Right lung (tissue), 2 donors: ENCODE measurements at regions not wholly inside any gene's neighbourhood (a gene's known extent, or its start where the extent isn't known, plus 50 kb on each side); places are given as distances from the start of the nearest gene placed in this dataset.
"Not testable (repeated sequence)": the region's sequence is repeated elsewhere in the genome, so short reads cannot be mapped to it uniquely, and the experiment has no call there.

ENCODE experiments used
- DNase-seq, 2 donors: peaks; one replicate each; pipeline ENCODE4 v3.0.0-alpha.2; 2013

DNA sequence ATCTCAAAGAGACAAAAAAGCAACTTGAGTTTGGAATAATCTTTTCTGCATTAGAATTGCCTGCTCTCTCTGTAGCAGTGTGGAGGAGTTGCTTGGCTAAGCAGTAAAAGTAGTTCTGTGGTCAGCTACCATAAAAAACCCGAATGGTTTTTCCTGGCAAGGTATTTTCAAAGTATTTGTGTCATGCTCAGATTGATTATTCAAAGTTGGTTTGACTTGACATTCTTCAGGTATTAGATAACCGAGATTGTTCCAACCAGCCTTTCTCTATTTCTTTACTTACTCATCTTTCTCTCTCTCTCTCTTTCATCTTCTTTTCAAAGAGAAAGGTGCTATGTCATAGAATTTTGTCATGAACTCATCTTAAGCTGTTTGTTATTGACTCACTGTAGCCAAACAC lies 404.9 kb downstream of the CPS1 start:
- DNase-seq, result no peak

DNA sequence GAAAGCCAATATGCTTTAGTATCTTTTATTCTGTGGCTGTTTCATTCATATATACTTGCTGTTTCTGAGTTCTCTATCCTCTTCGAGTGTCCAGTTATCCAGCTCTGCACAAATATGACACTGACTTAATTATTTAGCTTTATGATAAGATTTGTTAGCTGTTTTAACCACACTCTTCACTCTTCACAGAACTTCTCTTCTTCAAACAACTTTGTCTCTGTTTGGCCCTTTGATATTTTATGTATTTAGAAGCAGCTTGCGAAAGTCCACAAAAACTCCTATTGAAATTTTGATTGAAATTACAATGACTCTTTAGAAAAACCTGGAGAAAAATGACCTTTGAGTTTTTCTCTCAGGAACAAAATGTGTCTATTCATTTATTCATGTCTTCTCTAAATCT lies 407.0 kb downstream of the CPS1 start:
- DNase-seq, result no peak

DNA sequence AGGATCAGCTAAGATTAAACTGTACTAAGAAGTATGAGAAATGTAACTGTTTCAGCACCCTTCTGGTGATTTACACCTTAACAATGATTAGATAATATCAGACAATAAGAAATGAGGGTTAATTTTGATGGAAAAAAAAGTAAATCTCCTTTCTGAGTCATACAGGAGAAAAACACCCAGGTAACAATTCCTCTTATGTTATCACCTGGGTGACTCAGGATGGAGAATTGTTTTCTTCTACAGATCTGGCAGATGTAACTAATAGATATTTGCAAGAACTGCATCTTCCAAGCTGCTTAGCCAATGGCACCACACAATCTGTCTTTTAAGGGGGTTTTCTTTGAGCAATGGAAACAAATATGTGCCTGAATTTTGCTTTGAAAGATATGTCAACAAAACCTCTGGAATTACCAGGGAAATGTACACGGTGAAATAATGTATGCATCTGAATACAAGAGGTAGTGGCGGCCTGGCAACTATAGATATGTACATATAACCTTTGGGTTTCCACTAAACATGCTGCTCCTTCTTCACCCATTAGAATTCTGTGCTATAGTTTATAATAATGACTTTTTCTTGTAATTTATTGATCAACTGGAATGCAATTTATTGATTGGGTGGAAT lies 407.9 kb downstream of the CPS1 start:
- DNase-seq, result no peak

DNA sequence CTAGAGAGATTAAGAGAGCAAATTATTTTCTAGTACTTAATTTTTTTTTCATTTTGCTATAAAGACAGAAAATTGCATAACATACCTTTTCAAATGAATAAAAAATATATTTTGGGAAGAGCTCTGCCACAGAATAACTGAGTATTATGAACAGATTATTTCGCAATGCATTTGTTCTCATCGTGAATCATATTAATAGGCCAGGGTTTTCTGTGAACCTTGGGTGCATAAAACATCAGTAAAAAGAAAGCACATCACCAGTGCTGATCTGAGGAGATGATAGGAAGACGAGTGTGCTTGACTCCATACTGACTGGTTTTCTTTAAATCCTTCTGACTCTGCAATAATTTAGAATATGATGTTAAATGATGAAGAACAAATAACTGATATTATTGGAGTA lies 409.1 kb downstream of the CPS1 start:
- no peak for DNase-seq

DNA sequence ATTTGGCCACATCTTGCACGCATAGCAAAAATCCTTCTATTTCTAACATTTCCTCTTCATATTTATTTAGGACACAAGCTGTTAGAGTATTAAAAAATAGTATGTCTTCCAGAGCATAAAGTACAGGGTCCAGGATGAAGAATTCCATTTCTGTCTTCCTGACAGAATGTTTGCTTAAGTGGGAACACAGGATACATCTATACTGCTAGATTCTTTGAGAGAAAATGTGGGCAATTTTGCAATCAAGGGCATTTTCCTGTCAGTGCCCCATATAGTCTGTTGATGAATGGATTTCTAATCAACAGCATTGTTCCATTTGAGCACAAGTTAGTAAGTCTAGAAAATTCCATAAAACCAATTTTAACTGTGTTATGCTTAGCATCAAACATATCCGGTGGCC lies 409.9 kb downstream of the CPS1 start:
- DNase-seq, result no peak

DNA sequence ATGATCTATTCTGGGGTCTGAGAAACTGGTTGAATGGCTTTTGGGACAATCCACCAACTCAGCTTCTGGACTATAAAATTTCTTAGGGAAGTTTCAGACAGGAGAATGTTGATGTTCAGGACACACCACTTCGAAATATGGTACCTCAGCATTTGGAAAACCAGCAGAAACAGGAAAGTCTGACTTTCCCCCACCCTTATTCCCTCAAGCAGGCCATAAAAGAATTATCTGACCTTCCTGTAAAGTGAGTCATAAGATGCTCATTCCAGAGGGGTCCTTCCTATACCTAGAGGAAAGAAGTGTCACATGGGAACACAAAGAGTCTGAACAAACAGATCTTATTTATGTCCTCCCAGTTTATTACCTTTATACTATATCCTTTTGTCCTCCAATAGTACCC lies 415.0 kb downstream of the CPS1 start:
- no peak for DNase-seq

DNA sequence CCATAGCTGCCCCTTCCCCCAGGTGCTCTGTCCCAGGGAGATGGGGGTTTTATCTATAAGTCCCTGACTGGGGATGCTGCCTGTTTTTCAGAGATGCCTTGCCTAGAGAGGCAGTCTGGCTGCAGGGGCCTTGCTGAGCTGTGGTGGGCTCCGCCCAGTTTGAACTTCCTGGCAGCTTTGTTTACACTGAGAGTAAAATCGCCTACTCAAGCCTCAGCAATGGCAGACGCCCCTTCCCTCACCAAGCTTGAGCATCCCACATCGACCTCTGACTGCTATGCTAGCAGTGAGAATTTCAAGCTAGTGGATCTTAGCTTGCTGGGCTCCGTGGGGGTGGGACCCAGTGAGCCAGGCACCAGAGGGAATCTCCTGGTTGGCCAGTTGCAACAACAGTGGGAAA lies 430.4 kb downstream of the CPS1 start:
- DNase-seq, result not testable (repeated sequence)

DNA sequence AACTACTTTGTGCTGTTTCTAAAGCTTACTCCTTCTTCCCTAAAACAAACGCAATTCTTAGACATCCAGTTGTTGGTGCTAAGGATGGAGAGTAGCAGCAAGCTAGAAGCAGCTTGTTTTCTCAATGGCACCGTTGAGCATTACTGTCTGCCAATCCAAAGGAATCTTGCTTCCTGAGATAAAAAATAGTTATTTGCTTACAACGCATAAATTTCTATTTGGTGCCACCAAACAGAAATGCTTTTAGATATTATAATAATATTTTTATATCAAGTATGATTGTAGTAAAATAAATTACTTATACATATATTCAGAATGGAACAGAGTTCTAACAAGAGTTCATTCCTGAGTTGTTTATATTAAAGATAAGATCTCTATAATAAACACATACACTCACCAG lies 434.7 kb downstream of the CPS1 start:
- no peak for DNase-seq

DNA sequence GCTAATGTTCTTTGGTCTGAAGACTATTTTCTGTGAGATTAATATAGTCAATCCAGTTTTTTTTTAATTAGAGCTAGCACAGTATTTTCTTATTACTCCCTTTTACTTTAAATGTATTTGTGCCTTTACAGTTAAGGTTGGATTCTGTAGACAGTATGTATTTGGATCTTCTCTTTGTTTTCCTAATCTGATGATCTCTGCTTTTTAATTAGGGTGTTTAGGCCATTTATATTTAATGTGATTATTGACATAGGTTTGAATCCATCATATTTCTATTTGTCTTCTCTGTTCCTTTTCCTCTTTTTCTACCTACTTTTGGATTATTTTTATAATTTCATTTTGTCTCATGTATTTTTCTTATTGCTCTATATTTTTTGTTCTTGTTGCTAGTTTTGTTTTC lies 437.7 kb downstream of the CPS1 start:
- no peak for DNase-seq

DNA sequence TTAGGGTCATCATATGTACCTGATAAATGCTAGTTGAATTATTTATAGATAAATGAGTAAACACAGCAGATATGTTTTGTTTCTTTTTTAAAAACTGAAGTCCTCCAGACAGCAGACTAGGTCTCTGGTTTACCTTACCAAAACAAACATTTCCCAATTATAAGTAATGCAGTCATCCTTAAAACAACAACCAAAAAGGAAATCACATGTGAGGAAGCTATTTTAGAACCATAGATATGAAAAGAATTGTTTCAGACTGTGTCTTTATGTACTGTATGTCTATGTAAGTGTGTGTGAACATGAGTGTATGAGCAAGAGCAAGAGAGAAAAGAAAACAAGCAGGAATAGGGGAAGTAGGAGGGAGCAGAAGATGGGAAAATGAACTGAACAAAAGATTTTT lies 441.0 kb downstream of the CPS1 start:
- no peak for DNase-seq

DNA sequence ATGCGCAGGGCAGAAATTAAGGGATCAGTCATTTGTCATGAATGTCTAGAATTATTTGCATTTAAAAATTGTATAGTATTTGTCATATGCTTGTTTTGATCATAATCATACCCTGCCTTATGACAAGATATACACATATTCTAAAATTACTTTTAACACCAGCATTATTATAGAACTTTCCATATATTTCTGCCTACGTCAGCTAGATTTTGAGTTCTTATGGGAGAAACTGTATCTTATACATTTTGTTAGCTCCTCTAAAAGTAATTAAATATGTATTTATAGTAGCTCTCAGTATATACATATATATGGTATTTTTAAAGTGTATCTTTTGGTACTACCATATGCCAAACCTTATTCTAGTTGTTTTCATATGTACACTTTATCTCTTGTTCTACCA lies 441.9 kb downstream of the CPS1 start:
- DNase-seq, result no peak

DNA sequence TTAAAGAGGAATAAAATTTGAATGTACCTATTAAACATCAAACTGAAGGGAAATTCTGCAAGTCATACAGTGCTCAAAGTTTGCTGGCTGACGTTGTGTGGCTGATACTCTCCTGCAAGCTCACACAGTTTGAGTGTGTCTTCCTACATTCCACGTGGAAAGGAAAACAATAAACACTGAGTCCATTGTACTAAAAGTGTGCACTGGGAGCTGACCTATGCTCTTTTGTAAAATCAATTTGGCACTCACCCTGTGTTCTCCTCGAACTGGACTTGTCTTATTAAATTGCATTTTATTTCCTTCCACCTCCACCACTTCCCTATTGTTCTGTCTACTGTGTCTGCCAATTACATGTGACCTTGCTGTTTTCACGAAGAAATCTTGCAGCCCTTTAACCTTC lies 458.0 kb downstream of the CPS1 start:
- DNase-seq, result no peak

DNA sequence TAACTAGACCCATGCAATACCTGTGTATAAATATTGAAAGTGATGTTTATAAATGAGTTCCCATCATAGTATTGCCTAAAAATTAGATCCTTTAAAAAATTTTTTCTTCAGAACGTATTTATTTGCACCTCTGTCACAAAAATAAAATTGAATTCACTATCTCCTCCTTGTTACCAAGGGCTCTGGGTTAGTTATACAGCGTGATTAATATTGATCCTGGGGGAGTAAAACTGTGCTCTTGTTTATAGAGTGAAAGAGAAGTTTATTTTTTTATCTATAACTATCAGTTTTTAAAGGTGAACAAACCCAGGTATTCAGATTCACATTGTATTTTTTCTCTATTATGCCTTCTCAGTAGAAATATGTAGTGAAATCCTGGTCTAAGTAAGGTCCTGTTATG lies 458.5 kb downstream of the CPS1 start:
- DNase-seq, result no peak

DNA sequence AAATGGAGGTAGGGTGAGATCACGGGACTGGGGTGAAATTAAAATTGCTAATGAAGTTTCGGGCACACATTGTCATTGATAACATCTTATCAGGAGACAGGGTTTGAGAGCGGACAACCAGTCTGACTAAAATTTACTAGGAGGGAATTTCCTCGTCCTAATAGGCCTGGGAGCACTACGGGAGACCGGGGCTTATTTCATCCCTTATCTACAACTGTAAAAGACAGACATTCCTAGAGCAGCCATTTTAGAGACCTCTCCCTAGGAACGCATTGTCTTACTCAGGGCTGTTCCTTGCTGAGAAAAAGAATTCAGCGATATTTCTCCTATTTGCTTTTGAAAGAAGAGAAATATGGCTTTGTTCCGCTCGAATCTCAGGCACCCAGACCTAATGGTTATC lies 468.7 kb downstream of the CPS1 start:
- DNase-seq, result not testable (repeated sequence)

DNA sequence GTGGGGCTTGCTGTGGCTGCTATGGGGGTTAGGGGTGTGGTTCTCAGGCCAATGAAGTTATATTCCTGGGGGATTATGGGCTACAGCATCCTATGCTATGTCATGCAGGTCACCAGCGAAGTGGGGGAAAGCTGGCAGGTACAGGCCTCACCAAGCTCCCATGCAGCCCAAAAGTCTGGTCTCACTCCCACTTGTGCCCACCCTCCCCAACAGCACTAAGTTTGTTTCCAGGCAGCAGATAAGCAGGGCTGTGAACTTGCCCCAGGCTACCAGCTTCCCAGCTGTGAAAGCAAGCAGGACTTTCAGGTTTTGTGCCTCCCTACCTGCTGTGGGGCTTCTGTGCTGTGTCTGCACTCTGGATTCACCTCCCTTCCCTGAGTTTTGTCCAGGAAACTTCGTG lies 469.7 kb downstream of the CPS1 start:
- DNase-seq, result no peak

DNA sequence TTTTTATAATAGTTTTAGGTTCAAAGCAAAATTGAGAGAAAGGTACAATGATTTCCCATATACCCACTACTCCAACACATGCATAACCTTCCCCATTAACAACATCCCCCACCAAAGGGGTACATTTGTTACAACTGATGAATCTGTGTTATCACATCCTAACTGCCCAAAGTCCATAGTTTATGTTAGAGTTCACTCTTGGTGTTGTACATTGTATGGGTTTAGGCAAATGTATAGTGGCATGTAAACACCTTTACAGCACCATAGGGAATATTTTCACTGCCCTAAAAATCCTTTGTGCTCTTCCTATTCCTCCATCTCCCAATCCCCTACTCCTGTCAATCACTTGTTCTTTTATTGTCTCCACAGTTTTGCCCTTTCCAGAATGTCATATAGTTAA lies 471.6 kb downstream of the CPS1 start:
- DNase-seq, result no peak

DNA sequence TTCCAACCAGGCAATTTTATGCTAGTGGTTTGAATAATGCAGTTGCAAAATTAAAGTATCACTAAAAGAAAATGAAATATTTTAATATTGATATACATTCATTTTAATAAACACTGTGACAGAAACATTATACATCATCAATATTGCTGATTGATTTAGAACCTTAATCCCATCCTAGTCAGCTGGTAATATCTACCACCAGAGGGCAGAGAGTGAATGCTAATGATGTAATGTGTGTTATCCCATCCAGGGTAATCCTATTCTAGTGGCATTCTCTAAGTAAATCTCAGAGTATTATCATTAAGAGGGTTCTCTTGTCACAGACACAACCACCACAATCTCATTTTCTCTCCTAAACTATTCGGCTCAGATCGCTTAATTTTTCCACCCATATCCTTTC lies 477.4 kb downstream of the CPS1 start:
- no peak for DNase-seq

DNA sequence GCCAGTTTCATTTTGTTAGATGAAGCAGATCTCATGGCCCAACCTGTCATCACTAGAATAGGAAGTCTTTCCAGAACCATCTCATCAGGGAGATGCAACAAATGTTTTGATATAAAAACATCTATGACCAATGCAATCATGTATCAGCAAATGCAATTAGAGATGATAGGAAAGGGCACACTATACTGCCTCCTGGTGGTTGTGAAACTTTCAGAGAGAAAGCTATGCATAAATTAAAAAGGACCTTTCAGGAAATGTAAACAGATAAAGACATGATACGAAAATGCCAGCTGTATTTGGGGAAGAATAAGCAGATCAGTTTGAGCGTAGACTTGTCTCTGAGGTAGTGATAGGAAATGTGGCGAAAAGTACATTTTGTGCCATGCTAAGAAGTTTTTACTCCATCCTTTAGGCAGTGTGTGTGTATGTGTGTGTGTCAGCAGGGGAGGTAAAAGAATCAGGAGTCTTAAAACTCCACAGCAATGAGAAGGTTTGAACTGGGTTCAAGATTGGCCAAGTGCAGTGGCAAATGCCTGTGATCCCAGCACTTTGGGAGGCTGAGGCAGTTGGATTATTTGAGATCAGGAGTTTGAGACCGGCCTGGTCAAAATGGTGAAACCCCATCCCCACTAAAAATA lies 479.3 kb downstream of the CPS1 start:
- DNase-seq, result peak in 1 of 2 donors; percentile 6

DNA sequence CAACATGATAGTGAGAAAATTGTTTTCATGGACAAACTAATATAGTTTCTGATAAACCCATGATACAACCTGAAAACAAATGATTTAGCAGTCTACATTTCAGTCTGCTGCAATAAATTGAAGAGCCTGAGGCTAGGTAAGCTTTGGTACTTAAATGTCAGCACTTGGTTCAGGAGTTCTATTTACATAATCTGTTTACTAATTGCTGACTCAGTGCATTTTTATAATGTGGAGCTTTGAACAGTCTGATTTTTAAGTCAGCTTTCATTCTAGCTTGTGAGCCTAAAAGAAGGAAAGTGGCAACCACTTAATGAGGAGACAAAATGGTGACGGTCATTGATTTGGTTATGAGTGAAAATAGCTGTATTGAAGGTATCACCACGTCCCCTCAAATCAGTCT lies 488.6 kb downstream of the CPS1 start:
- no peak for DNase-seq

DNA sequence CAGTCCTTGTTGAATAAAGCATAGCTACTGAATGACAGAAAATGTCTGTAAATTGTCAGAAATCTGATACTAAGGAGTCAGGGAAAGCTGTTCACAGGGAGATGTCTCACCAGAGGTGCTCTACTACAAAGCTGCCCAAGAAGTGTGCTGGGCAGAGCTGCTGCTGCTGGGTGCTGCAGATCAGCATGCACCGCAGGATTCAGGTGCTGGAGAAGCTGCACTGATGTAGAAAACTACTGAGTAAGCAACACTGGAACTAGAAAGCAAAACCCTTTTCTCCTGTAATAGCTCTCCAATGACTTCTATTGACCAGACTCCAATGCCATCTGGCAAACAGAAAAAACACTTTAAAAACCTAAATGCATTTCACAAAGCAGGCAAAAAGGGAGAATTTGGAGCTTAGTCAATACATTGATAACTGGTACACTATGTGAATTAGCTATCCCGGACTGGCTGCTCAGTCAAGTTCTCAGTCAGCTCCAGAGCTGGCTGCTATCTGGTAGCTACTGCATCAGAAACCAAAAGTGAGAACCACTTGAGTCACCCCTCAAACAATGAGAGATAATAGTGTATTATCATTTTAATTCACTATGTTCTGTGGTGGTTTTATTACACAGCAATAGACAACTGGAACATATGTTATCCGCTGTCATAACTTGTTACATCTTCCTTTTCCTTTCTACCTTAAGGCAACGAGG lies 493.1 kb downstream of the CPS1 start:
- no peak for DNase-seq

DNA sequence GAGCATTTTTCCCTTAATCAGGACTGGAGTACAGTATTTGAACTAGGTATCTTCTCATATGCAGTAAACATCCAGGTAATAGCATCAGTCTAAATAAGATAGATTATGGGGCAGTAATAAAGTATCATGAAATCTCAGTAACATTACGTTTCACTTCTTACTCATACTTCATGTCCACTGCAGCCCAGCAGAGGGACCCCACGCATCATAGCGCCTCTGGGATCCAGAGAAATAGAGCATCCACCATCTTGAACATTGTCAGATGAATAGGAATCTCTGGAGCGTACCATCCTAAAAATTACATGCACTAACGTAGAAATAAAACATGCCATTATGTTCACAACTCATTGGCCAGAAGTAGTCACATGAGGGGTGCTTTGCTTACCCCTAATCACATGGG lies 499.0 kb downstream of the CPS1 start:
- no peak for DNase-seq

DNA sequence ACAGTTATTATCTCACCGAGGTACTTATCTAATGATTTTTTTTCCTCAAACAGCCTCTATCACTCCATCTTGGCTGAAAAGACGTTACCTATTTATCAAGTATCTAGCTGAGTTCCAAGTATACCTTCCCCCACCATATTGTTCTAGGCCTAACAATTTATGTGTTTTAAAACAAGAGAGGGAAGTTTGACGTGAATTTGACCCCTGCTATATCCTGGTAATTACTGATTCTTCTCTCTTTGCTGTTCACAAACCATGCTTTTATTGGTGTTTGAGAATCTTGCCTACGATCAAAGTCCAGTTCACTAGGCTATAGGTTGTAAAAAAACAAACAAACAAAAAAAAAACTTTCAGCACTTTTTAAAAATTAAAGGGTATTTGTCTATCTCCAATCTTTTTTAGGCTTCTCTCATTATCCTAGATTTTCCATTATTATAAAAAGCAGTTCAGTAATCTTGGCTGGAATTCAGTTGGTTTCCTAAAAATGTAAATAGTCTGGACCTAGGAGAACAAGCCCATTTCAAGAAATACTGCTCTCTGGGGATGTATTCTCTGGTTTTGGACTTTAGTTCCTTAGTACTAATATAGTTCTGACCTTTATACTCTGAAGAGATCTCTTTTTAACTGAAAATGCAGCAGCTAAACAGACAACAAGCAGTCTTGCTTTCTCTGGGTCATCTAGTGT lies 505.4 kb downstream of the CPS1 start:
- DNase-seq, result no peak

DNA sequence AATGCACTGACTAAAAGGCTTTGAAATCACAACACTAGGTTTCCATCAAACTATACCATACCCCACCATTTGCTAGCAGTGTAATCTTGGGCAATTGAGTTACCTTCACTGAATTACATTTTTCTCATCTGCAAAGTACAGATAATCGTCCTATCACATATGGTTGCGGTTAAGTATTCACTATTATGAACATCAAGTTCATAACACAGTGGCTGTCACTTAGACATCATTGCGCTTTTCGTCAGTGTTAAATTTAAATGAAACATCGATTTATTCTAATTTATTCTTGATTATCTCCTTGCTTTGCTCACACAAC lies 505.9 kb downstream of the CPS1 start:
- DNase-seq, result no peak
